ENCODE measurements at regions not wholly inside any gene's neighbourhood (a gene's known extent, or its start where the extent isn't known, plus 50 kb on each side); places are given as distances from the start of the nearest gene placed in this dataset.

DNA sequence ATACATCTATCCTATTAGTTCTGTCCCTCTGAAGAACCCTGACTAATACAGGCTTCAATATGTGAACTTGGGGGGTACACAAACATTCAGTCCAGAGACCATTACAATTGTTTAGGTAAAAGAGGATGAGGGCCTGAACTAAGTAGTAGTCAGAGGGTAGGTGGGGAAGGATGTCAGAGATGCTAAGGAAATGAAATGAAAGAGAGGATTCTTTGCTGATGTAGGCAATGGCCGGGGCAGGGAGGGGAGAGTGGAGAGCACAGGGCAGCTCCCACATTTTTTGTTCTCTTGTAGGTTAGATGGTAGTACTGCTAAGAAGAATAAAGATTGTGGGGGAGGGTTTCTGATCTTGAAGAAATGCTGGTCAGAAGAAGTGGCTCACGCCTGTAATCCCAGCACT lies 60.8 kb downstream of the SOX4 start:
- TF ChIP-seq, protein P1, sequence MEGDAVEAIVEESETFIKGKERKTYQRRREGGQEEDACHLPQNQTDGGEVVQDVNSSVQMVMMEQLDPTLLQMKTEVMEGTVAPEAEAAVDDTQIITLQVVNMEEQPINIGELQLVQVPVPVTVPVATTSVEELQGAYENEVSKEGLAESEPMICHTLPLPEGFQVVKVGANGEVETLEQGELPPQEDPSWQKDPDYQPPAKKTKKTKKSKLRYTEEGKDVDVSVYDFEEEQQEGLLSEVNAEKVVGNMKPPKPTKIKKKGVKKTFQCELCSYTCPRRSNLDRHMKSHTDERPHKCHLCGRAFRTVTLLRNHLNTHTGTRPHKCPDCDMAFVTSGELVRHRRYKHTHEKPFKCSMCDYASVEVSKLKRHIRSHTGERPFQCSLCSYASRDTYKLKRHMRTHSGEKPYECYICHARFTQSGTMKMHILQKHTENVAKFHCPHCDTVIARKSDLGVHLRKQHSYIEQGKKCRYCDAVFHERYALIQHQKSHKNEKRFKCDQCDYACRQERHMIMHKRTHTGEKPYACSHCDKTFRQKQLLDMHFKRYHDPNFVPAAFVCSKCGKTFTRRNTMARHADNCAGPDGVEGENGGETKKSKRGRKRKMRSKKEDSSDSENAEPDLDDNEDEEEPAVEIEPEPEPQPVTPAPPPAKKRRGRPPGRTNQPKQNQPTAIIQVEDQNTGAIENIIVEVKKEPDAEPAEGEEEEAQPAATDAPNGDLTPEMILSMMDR (IDR thresholded peaks at IDR 0.05) = no peak
- TF ChIP-seq POLR2A (IDR thresholded peaks at IDR 0.05) (no peak), POLR2AphosphoS5 (IDR thresholded peaks at IDR 0.05; ENCODE audit: insufficient read depth in 1 of 2, low read depth in 1 of 2) (no peak)
